ENCODE measurements at regions not wholly inside any gene's neighbourhood (a gene's known extent, or its start where the extent isn't known, plus 50 kb on each side); places are given as distances from the start of the nearest gene placed in this dataset.

GRCh38 chr6:132131758-132132157 lies 180.6 kb upstream of the CCN2 start:
- TF ChIP-seq POLR2A (IDR thresholded peaks at IDR 0.05) (no peak), CTCF (IDR thresholded peaks at IDR 0.05) (no peak)

Data from lower leg skin (tissue), 3 donors.